ENCODE measurements at regions not wholly inside any gene's neighbourhood (a gene's known extent, or its start where the extent isn't known, plus 50 kb on each side); places are given as distances from the start of the nearest gene placed in this dataset.

DNA sequence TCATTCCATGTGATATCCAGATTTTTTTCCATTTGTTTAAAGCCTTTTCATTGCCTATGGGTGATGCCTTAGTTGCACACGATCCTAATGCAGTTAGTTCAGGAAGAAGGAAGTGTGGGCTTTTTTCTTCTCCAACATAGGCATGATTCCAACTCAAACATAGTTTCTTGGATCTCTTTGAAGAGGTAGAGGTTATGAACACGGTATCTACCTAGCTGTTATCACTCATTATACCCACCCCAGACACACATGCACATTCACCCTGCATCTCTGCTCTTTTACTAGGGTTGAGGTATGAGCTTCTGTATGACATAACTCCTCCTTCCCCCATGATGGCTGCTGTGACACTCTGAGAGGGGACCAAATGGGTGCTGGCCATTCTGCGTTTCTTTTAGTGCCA is 122.1 kb upstream of the ZNF648 start:
- Histone ChIP-seq H3K27me3 (ENCODE audit: low read depth) (peaks cover 2% of the 10 kb centered on the region; the same call in 1 of the 2 replicates), H3K36me3 (replicated peaks) (no peaks in the 10 kb centered on the region), H3K4me3 (no peak overlapping the region), H3K4me1 (no peaks in the 10 kb centered on the region), H3K9me3 (no peaks in the 10 kb centered on the region)
- no peak for DNase-seq (ENCODE audit: low spot score in 2 of 2)
- in situ Hi-C loops (cut with MboI; ENCODE audit: low sequenced_read_pairs), result no loop called here

DNA sequence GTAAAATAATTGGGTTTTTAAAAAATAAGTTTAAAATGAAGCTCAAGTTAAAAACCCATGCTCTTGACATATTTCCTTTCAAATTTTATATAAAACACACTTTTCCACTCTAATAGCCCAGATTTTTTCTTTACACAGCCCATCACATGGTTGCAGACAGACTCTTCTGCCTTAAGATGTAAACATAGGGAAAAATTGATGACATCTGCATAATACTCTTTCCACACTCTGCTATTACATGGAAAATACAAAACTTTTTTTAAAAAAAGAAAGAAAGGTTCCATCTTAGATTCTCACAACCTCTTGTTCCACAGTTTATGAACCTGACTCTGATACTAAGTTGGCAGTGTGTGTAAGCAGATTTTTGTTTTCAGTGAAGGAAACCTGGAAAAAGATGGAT is 120.8 kb upstream of the ZNF648 start:
- Histone ChIP-seq H3K9me3 (no peaks in the 10 kb centered on the region), H3K4me3 (no peak overlapping the region), H3K27me3 (ENCODE audit: low read depth) (peaks cover 4% of the 10 kb centered on the region; the same call in 1 of the 2 replicates), H3K4me1 (no peaks in the 10 kb centered on the region), H3K36me3 (replicated peaks) (no peaks in the 10 kb centered on the region)
- DNase-seq (ENCODE audit: low spot score in 2 of 2), result no peak
- in situ Hi-C loops (cut with MboI; ENCODE audit: low sequenced_read_pairs), result no loop called here

DNA sequence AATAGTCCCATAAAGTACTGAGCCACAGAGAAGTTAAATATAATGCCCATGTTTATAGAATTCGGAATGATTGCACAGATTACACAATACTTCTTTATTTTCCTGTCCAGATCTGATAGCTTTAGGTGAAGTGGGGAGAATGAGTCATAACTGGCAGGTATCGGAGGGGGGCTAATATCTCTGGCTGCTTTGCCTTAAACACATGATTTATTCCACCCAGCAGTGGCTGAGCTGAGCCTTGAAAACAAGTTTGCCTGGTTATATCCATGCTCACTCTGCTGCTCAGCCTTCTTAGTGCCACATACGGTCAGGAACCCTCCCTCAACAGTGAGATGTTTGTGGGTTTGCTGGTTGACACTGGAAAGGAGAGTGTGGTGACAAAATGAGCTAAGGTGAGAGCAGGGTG is 119.7 kb upstream of the ZNF648 start:
- H3K4me1 ChIP-seq, result no peaks in the 10 kb centered on the region
- no peaks in the 10 kb centered on the region for H3K9me3 ChIP-seq
- H3K36me3 ChIP-seq (replicated peaks), result no peaks in the 10 kb centered on the region
- H3K4me3 ChIP-seq, result no peak overlapping the region
- DNase-seq (ENCODE audit: low spot score in 2 of 2), result no peak
- H3K27me3 ChIP-seq (ENCODE audit: low read depth), result peaks cover 4% of the 10 kb centered on the region; the same call in 1 of the 2 replicates
- in situ Hi-C loops (cut with MboI; ENCODE audit: low sequenced_read_pairs), result no loop called here

DNA sequence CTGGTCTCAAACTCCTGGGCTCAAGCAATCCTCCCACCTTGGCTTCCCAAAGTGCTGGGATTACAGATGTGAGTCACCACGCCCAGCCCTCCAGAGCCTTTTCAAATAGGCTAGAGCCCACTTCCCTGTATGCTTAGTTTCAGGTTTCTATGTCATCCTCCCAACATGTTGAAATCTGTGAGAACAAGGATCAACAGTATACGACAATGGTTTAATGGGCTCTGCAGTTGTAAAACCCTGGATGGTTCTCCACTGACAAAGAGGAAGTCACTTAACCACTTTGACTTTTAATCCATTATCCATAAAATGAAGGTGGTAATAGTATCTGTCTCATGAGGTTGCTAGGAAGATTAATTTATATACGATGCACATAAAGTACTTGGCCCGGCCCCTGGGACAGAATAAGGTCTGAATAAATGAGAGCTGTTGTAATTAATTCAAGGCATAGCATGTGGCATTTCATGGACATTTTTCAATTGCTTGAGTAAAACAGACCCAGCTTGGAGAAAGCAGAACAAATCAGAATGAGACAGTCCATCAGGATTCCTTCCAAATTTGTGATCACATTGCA is 113.9 kb upstream of the ZNF648 start:
- in situ Hi-C loops (cut with MboI; ENCODE audit: low sequenced_read_pairs), result no loop called here
- Histone ChIP-seq H3K4me1 (no peaks in the 10 kb centered on the region), H3K4me3 (no peak overlapping the region), H3K9me3 (no peaks in the 10 kb centered on the region), H3K27me3 (ENCODE audit: low read depth) (peaks cover 4% of the 10 kb centered on the region; the same call in 1 of the 2 replicates), H3K36me3 (replicated peaks) (no peaks in the 10 kb centered on the region)
- no peak for DNase-seq (ENCODE audit: low spot score in 2 of 2)

DNA sequence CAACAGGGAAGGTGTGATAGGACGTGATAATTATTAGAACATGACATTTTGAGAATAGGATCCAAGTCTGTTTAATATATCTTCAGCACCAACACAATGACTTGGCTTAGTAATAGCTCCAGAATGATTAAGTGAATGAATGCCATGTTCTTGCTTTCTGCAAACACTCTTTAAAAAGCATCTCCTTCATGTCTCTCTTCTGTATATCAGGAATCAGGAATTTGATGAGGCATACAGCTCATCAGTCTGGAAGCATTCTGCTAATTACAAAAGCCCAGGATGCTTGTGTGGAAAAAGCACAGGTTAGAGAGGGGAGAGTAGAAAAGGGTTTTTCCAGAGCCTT is 113.0 kb upstream of the ZNF648 start:
- H3K4me3 ChIP-seq, result no peak overlapping the region
- in situ Hi-C loops (cut with MboI; ENCODE audit: low sequenced_read_pairs), result no loop called here
- 0 out of 2 replicates have a peak, but pooled peaks cover 2% of the 10 kb centered on the region for H3K27me3 ChIP-seq (ENCODE audit: low read depth)
- no peak for DNase-seq (ENCODE audit: low spot score in 2 of 2)
- no peaks in the 10 kb centered on the region for H3K36me3 ChIP-seq (replicated peaks)
- H3K4me1 ChIP-seq, result no peaks in the 10 kb centered on the region
- H3K9me3 ChIP-seq, result no peaks in the 10 kb centered on the region

DNA sequence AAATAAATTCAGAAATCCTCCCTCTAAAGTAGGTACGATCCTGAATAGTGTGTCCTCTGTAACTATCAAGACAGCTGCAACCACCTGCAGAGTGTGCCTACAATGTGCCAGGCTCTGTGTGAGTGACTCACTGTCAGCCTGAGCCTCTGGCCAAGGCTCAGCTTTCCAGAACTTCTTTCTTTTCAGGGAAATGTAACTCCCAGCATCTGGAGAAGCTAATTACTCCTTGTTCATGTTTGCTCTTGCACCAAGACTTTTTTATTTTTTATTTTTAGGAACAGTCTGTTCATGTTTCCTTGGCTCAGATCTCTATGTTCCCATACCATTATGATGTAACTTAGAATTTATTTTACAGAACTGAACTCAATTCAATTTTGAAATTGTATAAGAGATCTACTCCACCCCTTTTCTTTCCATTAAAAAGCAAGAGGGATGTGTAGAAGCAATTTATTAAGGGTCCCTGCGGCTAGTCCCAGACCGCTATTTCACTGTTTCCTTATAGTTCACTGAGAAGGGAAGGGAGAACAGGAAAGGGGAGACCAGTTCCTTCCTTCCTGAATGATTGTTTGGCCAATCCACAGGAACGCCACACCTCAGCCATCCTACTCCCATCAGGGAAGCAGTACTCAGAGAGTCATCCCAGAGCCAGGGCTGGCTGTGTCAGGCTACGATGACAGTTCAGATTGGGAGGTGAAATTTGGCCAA is 112.4 kb upstream of the ZNF648 start:
- Histone ChIP-seq H3K36me3 (replicated peaks) (no peaks in the 10 kb centered on the region), H3K4me3 (no peak overlapping the region), H3K4me1 (no peaks in the 10 kb centered on the region), H3K27me3 (ENCODE audit: low read depth) (0 out of 2 replicates have a peak, but pooled peaks cover 2% of the 10 kb centered on the region), H3K9me3 (no peaks in the 10 kb centered on the region)
- DNase-seq (ENCODE audit: low spot score in 2 of 2), result no peak
- in situ Hi-C loops (cut with MboI; ENCODE audit: low sequenced_read_pairs), result no loop called here

DNA sequence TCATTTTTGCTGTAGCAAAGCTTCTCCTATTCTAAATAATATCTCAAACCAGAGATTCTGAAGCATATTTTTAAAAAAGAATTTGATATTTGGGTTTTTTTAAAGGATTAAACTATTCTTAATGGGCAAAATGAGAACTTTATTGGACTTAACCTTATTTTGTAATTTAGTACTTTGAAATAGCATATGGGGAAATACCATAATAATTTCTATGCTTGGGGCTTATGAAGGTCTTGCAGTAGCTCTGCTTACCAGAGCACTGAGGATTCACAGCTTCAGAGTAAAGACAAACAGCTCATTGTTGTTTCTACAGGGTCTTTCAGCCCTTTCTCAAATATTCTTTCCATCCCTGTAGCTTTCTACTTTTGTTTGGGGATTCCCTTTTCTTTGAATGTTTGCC is 111.2 kb upstream of the ZNF648 start:
- H3K4me3 ChIP-seq, result no peak overlapping the region
- H3K4me1 ChIP-seq, result no peaks in the 10 kb centered on the region
- no peaks in the 10 kb centered on the region for H3K27me3 ChIP-seq (ENCODE audit: low read depth)
- H3K9me3 ChIP-seq, result no peaks in the 10 kb centered on the region
- in situ Hi-C loops (cut with MboI; ENCODE audit: low sequenced_read_pairs), result no loop called here
- DNase-seq (ENCODE audit: low spot score in 2 of 2), result no peak
- no peaks in the 10 kb centered on the region for H3K36me3 ChIP-seq (replicated peaks)

DNA sequence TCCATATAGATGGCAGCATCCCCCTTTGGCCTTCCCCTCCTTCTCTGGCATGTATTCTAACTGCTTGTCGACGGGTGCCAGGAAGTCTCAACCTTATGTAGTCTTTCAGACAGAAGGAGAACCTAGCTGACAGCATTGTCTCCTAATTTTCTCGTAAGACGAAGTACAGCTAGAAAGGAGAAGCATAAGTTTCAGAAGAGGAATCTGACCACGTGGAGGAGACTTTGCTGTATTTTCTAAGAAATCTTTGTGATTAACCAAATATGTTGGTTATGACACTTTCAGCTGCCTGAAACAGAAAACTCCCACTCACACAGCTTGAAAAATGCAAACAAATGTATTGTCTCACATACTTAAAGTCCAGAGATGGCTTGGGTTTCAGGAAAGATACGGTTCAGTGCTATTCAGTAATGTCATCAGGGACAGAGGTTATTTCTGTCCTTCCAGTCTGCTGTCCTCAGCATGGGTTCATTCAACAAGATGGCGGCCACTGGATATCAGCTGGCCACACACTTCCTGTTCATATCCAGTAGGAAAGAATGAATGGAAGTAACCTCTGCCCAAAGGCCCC is 109.5 kb upstream of the ZNF648 start:
- Histone ChIP-seq H3K9me3 (no peaks in the 10 kb centered on the region), H3K4me3 (no peak overlapping the region), H3K27me3 (ENCODE audit: low read depth) (no peaks in the 10 kb centered on the region), H3K36me3 (replicated peaks) (no peaks in the 10 kb centered on the region), H3K4me1 (no peaks in the 10 kb centered on the region)
- in situ Hi-C loops (cut with MboI; ENCODE audit: low sequenced_read_pairs), result no loop called here
- DNase-seq (ENCODE audit: low spot score in 2 of 2), result no peak

DNA sequence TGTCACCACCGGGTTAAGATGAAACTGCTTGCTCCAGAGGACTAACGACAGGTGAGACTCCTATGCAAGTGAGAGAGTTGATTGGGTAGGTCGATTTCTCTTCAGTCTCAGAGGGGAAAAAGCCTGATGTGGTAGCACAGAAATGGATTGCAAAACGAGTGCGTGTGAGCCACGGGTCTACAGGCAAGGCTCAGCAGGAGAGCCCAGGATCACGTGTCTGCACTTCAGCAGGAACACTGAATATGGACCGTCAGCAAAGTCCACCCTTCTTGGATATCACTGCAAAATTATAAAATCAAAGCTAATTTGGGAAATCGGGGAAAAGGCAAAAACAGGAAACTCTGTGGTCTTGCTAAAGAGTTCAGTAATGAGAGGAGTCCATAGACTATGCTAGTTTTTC is 107.7 kb upstream of the ZNF648 start:
- H3K4me1 ChIP-seq, result no peaks in the 10 kb centered on the region
- no peak overlapping the region for H3K4me3 ChIP-seq
- no peaks in the 10 kb centered on the region for H3K9me3 ChIP-seq
- no peaks in the 10 kb centered on the region for H3K36me3 ChIP-seq (replicated peaks)
- in situ Hi-C loops (cut with MboI; ENCODE audit: low sequenced_read_pairs), result no loop called here
- no peak for DNase-seq (ENCODE audit: low spot score in 2 of 2)
- H3K27me3 ChIP-seq (ENCODE audit: low read depth), result no peaks in the 10 kb centered on the region

DNA sequence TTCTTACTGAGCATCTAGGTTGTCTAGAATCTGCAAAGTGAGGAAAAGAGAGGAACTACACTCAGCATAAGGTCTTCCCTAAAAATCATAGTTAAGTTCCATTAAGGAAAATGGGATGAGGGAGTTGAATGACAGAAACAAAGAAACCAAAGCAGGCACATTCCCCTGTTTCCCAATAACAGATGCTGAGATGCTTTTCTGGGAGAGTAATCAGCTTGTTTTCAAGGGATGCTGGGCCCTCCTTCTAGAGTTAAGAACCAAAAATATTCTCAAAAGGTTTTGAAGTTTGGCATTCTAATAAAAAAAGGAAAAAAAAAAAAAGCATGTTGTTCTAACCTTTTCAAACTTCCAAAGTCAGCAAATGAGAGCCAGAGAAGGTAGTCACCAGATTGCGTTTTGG is 105.2 kb upstream of the ZNF648 start:
- Histone ChIP-seq H3K36me3 (replicated peaks) (no peaks in the 10 kb centered on the region), H3K4me1 (no peaks in the 10 kb centered on the region), H3K27me3 (ENCODE audit: low read depth) (no peaks in the 10 kb centered on the region), H3K9me3 (no peaks in the 10 kb centered on the region), H3K4me3 (no peak overlapping the region)
- in situ Hi-C loops (cut with MboI; ENCODE audit: low sequenced_read_pairs), result no loop called here
- no peak for DNase-seq (ENCODE audit: low spot score in 2 of 2)

DNA sequence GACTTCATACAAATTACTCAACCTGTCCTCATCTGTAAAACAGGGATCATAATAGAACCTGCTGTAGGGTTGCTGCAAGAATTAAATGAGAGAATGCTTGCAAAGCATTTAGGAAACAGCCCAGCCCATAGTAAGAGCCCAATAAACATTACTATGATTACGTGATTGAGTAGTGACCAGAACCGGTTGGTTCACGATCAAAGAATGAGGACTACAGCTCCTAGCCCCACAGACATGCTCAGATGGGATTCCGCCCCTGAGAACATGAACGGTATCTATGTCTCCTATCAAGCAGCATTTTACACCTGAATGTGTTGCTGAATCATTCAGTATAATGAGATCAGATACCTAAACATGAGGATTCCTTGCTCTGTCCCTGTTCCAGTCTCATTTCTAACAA is 104.8 kb upstream of the ZNF648 start:
- in situ Hi-C loops (cut with MboI; ENCODE audit: low sequenced_read_pairs), result no loop called here
- DNase-seq (ENCODE audit: low spot score in 2 of 2), result no peak
- no peaks in the 10 kb centered on the region for H3K9me3 ChIP-seq
- no peaks in the 10 kb centered on the region for H3K27me3 ChIP-seq (ENCODE audit: low read depth)
- H3K36me3 ChIP-seq (replicated peaks), result no peaks in the 10 kb centered on the region
- H3K4me1 ChIP-seq, result no peaks in the 10 kb centered on the region
- no peak overlapping the region for H3K4me3 ChIP-seq

DNA sequence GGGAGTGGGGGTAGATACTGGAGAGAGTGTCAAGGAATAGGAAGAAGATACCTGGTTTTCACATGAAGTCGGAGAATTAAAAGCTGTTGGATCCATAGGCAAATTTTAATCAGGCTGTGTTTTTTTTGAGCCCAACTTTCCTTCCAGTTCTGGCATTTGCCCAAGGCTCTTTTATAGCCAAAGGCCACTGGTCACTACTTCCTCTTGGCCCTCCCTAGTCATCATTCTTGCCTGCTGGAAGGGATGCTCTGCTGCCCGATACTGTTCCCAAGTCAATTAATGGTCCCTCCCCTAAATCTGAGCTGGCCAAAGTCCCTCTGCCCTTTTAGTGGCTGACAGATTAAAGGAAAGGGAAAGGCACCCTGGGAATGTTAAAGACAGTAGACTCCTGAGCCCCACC is 102.8 kb upstream of the ZNF648 start:
- Histone ChIP-seq H3K4me1 (no peaks in the 10 kb centered on the region), H3K4me3 (no peak overlapping the region), H3K27me3 (ENCODE audit: low read depth) (no peaks in the 10 kb centered on the region), H3K9me3 (no peaks in the 10 kb centered on the region), H3K36me3 (replicated peaks) (no peaks in the 10 kb centered on the region)
- in situ Hi-C loops (cut with MboI; ENCODE audit: low sequenced_read_pairs), result no loop called here
- DNase-seq (ENCODE audit: low spot score in 2 of 2), result no peak

DNA sequence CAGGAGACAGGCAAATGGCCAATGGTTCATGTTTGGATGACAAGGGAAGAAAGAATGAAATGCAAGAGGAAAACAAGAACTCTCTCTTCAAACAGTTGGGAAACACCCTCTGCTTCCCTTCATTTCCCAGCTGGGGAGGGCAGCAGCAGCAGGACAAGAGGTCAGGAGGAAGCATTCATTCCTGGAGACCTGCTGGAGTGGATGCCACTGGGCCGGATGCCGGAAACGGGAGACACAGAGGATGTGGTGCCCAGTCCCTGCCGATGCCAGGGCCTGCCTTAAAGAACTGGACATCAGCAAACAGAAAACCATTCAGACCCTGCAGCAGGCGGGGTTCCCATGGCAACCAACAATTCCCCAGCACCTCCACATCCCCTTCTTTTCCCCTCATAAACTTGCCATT is 102.3 kb upstream of the ZNF648 start:
- Histone ChIP-seq H3K4me1 (no peaks in the 10 kb centered on the region), H3K27me3 (ENCODE audit: low read depth) (no peaks in the 10 kb centered on the region), H3K36me3 (replicated peaks) (no peaks in the 10 kb centered on the region), H3K9me3 (no peaks in the 10 kb centered on the region), H3K4me3 (no peak overlapping the region)
- no peak for DNase-seq (ENCODE audit: low spot score in 2 of 2)
- in situ Hi-C loops (cut with MboI; ENCODE audit: low sequenced_read_pairs), result no loop called here

DNA sequence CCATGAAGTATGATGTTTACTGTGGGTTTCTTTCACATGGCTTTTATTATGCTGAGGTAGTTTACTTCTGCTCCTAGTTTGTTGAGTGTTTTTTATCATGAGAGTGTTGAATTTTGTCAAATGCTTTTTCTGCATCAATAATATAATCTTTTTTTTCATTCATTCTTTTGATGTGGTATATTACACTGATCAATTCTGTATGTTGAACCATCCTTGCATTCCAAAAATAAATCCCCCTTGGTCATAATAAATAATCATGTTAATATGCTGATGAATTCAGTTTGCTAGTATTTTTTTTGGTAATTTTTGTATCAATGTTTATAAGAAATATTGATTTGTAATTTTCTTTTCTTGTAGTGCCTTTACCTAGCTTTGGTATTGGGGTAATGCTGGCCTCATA is 97.9 kb upstream of the ZNF648 start:
- in situ Hi-C loops (cut with MboI; ENCODE audit: low sequenced_read_pairs), result no loop called here

More for the DNA sequence above, 97.9 kb upstream of the ZNF648 start:
- no peak for DNase-seq (ENCODE audit: low spot score in 2 of 2)
- H3K9me3 ChIP-seq, result no peaks in the 10 kb centered on the region
- no peaks in the 10 kb centered on the region for H3K4me1 ChIP-seq
- no peak overlapping the region for H3K4me3 ChIP-seq
- no peaks in the 10 kb centered on the region; the same call in 1 of the 2 replicates for H3K27me3 ChIP-seq (ENCODE audit: low read depth)
- H3K36me3 ChIP-seq (replicated peaks), result no peaks in the 10 kb centered on the region

All from HAP-1 (cell line).